GM10266 (cell line): ENCODE measurements at regions not wholly inside any gene's neighbourhood (a gene's known extent, or its start where the extent isn't known, plus 50 kb on each side); places are given as distances from the start of the nearest gene placed in this dataset.

ENCODE experiments used
- DNase-seq: peaks from one replicate; pipeline ENCODE4 v3.0.0; 2012; ENCODE audit errors: extremely low spot score
- TF ChIP-seq, protein P1 (sequence below): IDR thresholded peaks from 2 replicates; pipeline ENCODE4 v1.5.1; 2012; ENCODE audit warnings: mild to moderate bottlenecking, low read depth; ENCODE audit not compliant: control insufficient read depth, insufficient read depth; ENCODE audit errors: missing control alignments

DNA sequence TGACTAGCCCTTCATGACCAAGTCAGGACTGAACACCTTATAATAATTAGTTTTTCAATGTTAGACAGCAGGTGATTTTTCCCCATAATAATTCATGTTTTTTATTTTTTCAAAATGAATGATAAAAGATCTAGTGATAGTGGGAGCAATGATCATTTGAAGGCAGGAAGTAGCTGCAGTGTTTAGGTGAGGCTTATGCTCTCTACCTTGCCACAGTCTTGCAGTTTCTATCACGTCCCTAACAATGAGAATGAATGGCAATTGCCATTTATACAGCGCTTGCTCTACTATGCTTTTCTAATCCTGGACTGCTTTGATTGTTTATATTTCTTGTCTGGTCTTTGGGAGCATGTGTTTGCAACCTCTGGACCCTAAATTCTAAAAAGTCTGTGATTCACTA is 367.8 kb upstream of the RIOK2 start:
- no peak for DNase-seq
- TF ChIP-seq, protein P1, sequence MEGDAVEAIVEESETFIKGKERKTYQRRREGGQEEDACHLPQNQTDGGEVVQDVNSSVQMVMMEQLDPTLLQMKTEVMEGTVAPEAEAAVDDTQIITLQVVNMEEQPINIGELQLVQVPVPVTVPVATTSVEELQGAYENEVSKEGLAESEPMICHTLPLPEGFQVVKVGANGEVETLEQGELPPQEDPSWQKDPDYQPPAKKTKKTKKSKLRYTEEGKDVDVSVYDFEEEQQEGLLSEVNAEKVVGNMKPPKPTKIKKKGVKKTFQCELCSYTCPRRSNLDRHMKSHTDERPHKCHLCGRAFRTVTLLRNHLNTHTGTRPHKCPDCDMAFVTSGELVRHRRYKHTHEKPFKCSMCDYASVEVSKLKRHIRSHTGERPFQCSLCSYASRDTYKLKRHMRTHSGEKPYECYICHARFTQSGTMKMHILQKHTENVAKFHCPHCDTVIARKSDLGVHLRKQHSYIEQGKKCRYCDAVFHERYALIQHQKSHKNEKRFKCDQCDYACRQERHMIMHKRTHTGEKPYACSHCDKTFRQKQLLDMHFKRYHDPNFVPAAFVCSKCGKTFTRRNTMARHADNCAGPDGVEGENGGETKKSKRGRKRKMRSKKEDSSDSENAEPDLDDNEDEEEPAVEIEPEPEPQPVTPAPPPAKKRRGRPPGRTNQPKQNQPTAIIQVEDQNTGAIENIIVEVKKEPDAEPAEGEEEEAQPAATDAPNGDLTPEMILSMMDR: no peak

DNA sequence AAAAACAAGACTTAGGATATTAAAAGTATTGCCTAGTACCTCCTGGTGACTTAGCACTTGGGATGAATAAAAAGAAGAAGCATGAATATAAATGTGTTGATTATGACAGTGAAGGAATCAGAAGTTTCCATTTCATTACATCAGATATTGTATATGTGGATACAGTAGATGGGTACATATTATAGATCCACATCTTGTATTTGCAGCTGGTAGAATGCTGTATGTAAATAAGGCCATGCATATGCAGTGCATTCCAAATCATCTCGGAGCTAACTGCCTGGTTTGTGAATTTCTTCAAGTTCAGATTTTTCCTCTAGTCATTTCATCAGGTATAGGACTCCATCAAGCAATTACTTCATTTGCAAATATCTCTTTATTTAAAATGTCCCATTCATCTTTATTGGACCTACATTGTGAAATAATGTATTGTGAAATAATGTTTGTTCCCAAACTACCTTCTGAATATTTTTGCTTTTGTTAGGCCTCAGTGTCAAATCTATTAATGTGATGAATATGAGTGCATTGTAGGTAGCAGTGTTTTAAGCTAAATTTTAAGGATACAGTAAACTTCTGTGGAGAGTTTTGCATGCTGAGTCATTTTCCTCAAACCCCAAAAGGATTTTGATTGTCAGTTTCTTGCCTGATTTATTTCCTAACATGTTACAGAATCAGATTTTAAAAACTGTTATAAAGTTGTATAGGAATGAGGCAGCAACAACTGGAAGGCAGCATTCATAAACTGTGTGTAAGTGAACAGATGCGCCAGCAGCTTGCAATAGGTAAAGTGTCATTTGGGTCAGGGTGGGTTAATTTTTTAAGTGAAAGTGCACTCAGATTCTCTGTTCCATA is 370.8 kb upstream of the RIOK2 start:
- TF ChIP-seq, protein P1: no peak
- DNase-seq: no peak

DNA sequence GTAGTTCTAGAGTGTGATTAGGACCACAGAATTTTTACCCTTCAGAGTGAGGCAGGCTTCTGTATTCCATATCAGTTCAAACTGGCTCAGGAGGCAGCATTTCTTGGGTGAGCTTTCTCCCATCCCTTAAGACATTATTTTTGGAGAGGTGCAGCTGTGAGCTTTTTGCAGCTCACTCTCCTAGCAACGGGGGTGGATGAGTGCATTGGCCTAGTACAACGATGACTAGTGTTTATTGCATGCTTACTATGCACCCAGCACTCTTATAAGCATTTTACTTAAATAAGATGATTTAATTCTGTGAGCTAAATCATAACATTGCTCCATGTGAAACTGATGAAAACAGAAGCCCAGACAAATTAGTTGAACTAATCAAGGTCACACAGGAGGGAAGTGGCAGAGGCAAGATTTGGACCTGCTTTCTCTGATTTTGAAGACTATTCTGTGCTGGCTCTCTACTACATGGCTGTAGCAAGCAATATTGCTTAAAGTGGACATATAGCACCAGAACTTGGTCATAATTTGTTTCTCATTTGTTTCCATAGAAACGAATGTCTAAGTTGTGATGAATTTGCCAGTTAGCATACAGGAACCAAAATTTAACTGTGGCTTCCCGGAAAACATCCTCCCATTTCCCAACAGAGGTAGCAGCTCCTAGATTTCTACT is 372.1 kb upstream of the RIOK2 start:
- TF ChIP-seq, protein P1: no peak
- DNase-seq: no peak

DNA sequence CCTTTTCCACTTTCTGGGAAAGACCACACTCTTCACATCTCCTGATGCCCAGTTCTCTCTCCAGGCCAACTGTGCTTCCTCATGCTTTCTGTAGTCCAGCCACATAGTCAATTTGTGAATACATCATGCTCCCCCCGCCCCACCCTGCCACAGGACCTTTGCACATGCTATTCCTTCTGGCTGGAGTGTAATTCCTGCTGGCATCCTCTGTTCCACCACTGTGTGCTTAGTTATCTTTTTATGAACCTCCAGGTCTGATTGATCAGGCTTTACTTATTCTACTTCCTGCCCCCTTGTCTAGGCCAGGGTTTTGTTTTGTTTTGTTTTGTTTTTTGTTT is 372.6 kb upstream of the RIOK2 start:
- TF ChIP-seq, protein P1: no peak
- no peak for DNase-seq

DNA sequence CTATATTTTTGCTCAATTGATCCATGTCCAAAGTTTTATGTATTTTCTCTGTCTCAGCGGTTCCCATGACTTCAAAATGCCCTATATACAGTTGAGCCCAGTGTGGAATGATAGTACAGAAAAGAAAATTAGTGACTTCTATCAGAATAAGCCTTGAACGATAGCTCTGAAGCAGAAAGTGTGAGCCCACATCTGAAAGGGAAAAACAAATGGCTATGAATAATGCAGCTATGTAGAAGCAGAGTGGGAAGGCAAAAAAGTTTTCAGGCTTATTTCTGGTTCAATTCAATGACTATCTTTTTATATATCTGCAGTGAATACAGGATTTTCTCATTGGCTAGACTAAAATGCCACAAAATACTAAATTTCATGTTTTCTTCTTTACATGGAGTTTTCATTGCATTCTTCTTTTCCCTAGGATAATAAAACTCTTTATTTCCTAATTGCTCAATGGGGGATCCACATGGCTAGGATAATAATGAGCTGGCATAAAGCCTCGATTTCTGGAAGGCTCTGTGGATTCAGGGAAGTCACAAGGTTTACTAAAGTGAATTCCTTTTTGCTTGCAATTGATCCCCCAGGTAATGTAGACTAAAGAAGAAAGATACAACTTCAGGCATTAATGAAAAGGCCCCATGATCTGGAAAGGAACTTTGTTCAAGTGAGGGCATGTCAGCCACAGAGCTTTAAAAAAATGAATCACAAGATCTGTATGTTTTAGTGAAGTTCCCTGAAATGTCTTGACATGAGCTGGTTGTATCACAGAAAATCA is 377.0 kb upstream of the RIOK2 start:
- TF ChIP-seq, protein P1: no peak
- no peak for DNase-seq

DNA sequence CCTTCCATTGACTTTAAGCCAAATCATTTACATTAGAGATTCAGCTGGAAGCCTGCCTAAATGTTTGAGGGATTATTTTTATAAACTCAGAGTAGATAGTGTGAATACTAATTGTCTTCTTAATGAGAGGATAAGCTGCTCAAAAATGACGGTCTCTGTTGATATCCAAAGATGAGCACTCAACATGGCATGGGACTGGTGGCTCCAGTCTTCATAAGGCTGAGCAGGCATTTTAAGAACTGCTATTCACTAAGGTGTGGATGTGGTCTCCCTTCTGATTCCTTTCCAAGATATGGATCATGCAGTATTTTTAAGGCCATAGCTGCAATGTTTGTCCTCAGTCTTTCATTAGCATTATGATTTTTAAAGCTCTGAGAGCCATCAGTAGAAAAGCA is 377.5 kb upstream of the RIOK2 start:
- TF ChIP-seq, protein P1: no peak
- no peak for DNase-seq
